CD14-positive monocyte (primary cell): ENCODE measurements at regions not wholly inside any gene's neighbourhood (a gene's known extent, or its start where the extent isn't known, plus 50 kb on each side); places are given as distances from the start of the nearest gene placed in this dataset. TPM values are rescaled to one million over a fixed set of nuclear protein-coding genes. Genes with fewer than 3 reads are reported as not detected.

Experiments
- DNase-seq, 3 donors: peaks; one replicate each; pipeline ENCODE4 v3.0.0-alpha.2; 2011 to 2022
- H2AFZ ChIP-seq: 2 replicates; pipeline ENCODE4 v1.6.0; 2012; ENCODE audit warnings: mild to moderate bottlenecking, low read depth, low read length, inconsistent platforms; ENCODE audit not compliant: insufficient read depth, poor library complexity, severe bottlenecking
- H3K27ac ChIP-seq, 2 donors: 1 replicate in 1 of 2; 2 replicates in 1 of 2; pipeline ENCODE4 v1.5.1; 2012 to 2013; ENCODE audit warnings: low read length in 2 of 2, control low read depth in 1 of 2, inconsistent platforms in 1 of 2, low read depth in 1 of 2, mild to moderate bottlenecking in 1 of 2
- H3K27me3 ChIP-seq, 2 donors: one replicate each; pipeline versions ENCODE4 v1.6.0 to v1.6.1; 2011 to 2013; ENCODE audit warnings: low read length in 2 of 2; ENCODE audit not compliant: control insufficient read depth in 2 of 2, insufficient read depth in 2 of 2
- H3K36me3 ChIP-seq, 2 donors: replicated peaks in 1 of 2; 1 replicate in 1 of 2; 2 replicates in 1 of 2; pipeline versions ENCODE4 v1.5.1 to v1.6.1; 2012 to 2013; ENCODE audit warnings: low read length in 2 of 2, control low read depth in 1 of 2, inconsistent platforms in 1 of 2, mild to moderate bottlenecking in 1 of 2; ENCODE audit not compliant: insufficient read depth in 2 of 2, control insufficient read depth in 1 of 2
- H3K4me1 ChIP-seq, 2 donors: 1 replicate in 1 of 2; 2 replicates in 1 of 2; pipeline versions ENCODE4 v1.5.1 to v1.6.1; 2012 to 2013; ENCODE audit warnings: low read length in 2 of 2, control low read depth in 1 of 2, inconsistent platforms in 1 of 2, mild to moderate bottlenecking in 1 of 2, moderate library complexity in 1 of 2; ENCODE audit not compliant: insufficient read depth in 2 of 2, control insufficient read depth in 1 of 2
- H3K4me2 ChIP-seq: replicated peaks from 2 replicates; pipeline ENCODE3; 2012; ENCODE audit warnings: low read length, moderate library complexity, mild to moderate bottlenecking; ENCODE audit not compliant: poor library complexity, severe bottlenecking; ENCODE audit errors: extremely low read depth
- H3K4me3 ChIP-seq, 3 experiments: fragments of 200-600 bp in 1 of 3; sonication (generic) in 1 of 3; replicated peaks in 1 of 3; 1 replicate in 2 of 3; 2 replicates in 1 of 3; pipeline ENCODE4 v1.5.1; 2011 to 2013; ENCODE audit warnings: low read length in 3 of 3, mild to moderate bottlenecking in 3 of 3, control low read depth in 2 of 3, low read depth in 2 of 3, inconsistent platforms in 1 of 3, moderate library complexity in 1 of 3
- H3K79me2 ChIP-seq: 2 replicates; pipeline ENCODE4 v1.6.0; 2012; ENCODE audit warnings: mild to moderate bottlenecking, control low read depth, inconsistent platforms, low read length, moderate library complexity; ENCODE audit not compliant: insufficient read depth
- H3K9ac ChIP-seq: 2 replicates; pipeline ENCODE4 v1.6.0; 2017; ENCODE audit warnings: low read length, mild to moderate bottlenecking; ENCODE audit not compliant: insufficient read depth, poor library complexity, severe bottlenecking
- H3K9me3 ChIP-seq, 2 donors: replicated peaks in 1 of 2; 1 replicate in 1 of 2; 2 replicates in 1 of 2; pipeline versions ENCODE4 v1.5.1 to v1.6.1; 2012 to 2013; ENCODE audit warnings: low read length in 2 of 2, control low read depth in 1 of 2; ENCODE audit not compliant: control insufficient read depth in 1 of 2, insufficient read depth in 1 of 2
- H4K20me1 ChIP-seq: 2 replicates; pipeline ENCODE4 v1.6.0; 2012; ENCODE audit warnings: mild to moderate bottlenecking, low read length, control low read depth, moderate library complexity; ENCODE audit not compliant: insufficient read depth
- H3K27ac Mint-ChIP-seq, 7 donors: one replicate each; pipeline ENCODE4 v1.8.0; 2020; ENCODE audit warnings: mild to moderate bottlenecking in 7 of 7, mixed read lengths in 7 of 7, moderate library complexity in 6 of 7, inconsistent platforms in 2 of 7
- H3K27me3 Mint-ChIP-seq, 3 donors: one replicate each; pipeline ENCODE4 v1.8.0; 2021 to 2022; ENCODE audit warnings: low read depth in 3 of 3, mild to moderate bottlenecking in 3 of 3, mixed read lengths in 3 of 3, moderate library complexity in 3 of 3, inconsistent platforms in 1 of 3
- H3K36me3 Mint-ChIP-seq, 2 donors: one replicate each; pipeline ENCODE4 v1.8.0; 2020; ENCODE audit warnings: mixed read lengths in 2 of 2, inconsistent platforms in 1 of 2, mild to moderate bottlenecking in 1 of 2
- H3K4me1 Mint-ChIP-seq: one replicate; pipeline ENCODE4 v1.8.0; 2020; ENCODE audit warnings: mild to moderate bottlenecking, mixed read lengths
- H3K4me3 Mint-ChIP-seq, 2 donors: one replicate each; pipeline ENCODE4 v1.8.0; 2020; ENCODE audit warnings: mild to moderate bottlenecking in 2 of 2, mixed read lengths in 2 of 2, moderate library complexity in 1 of 2
- H3K9me3 Mint-ChIP-seq, 7 donors: one replicate each; pipeline ENCODE4 v1.8.0; 2020 to 2022; ENCODE audit warnings: mixed read lengths in 7 of 7, mild to moderate bottlenecking in 6 of 7, moderate library complexity in 6 of 7, inconsistent platforms in 2 of 7
- CTCF ChIP-seq: fragments of 200-600 bp; IDR thresholded peaks from one replicate; pipeline ENCODE4 v1.8.0; 2022; ENCODE audit warnings: antibody characterized with exemption, mild to moderate bottlenecking
- WGBS: methylation state at CpG from one replicate; pipeline ENCODE4 v1.1.5; 2013; ENCODE audit warnings: missing lambda C conversion rate; ENCODE audit not compliant: insufficient coverage; 5-methylcytosine and 5-hydroxymethylcytosine counted together
- intact Hi-C, 2 donors: fragments of 100-400 bp; cut with micrococcal nuclease; formaldehyde crosslinking; loops; one replicate each; pipeline versions ENCODE4 v1.15.0 to v1.15.1; 2023
- small RNA-seq: library from RNA; depleted of rRNA; stranded (forward); fragments of <200 nt; gene quantifications from one replicate; pipeline ENCODE3, GENCODE V24; 2012; ENCODE audit warnings: low read depth; ENCODE audit not compliant: insufficient read length

GRCh38 chr16:87250431-87250960, 66.7 kb downstream of the C16orf95 start:
- H3K36me3 Mint-ChIP-seq: no peaks in the 10 kb centered on the region
- Histone ChIP-seq H3K27ac (no peak overlapping the region), H3K36me3 (no peaks in the 10 kb centered on the region), H3K4me1 (no peaks in the 10 kb centered on the region), H3K4me2 (no peak overlapping the region), H2AFZ (no peak overlapping the region), H3K4me3 (no peak overlapping the region), H3K9me3 (no peaks in the 10 kb centered on the region), H4K20me1 (no peaks in the 10 kb centered on the region), H3K27me3 (no peaks in the 10 kb centered on the region), H3K9ac (no peak overlapping the region), H3K79me2 (no peaks in the 10 kb centered on the region)
- no peak overlapping the region for H3K27ac Mint-ChIP-seq
- no peaks in the 10 kb centered on the region for H3K9me3 Mint-ChIP-seq
- no peak overlapping the region for H3K4me3 Mint-ChIP-seq
- TF ChIP-seq CTCF: no peak
- H3K27me3 Mint-ChIP-seq: peaks cover 2 to 13% (median 9%) of the 10 kb centered on the region in 3 donors
- no peak for DNase-seq
- no peaks in the 10 kb centered on the region for H3K4me1 Mint-ChIP-seq
- intact Hi-C loops: no loop called here
- WGBS: 100% methylated on average over 1 of the region's 2 CpGs

GRCh38 chr16:87252269-87252970, 64.8 kb downstream of the C16orf95 start:
- no peak overlapping the region for H3K4me3 ChIP-seq
- no peaks in the 10 kb centered on the region for H3K27me3 ChIP-seq
- 89% methylated on average over 3 of the region's 12 CpGs for WGBS
- H3K4me2 ChIP-seq: no peak overlapping the region
- no peaks in the 10 kb centered on the region for H3K4me1 ChIP-seq
- H3K79me2 ChIP-seq: no peaks in the 10 kb centered on the region
- H4K20me1 ChIP-seq: no peaks in the 10 kb centered on the region
- no peak overlapping the region for H3K27ac ChIP-seq
- H2AFZ ChIP-seq: no peak overlapping the region
- intact Hi-C loops: no loop called here
- H3K9ac ChIP-seq: no peak overlapping the region
- no peak for TF ChIP-seq CTCF
- no peak overlapping the region for H3K4me3 Mint-ChIP-seq
- H3K27me3 Mint-ChIP-seq: peaks cover 2 to 13% (median 8%) of the 10 kb centered on the region in 3 donors
- no peaks in the 10 kb centered on the region for H3K4me1 Mint-ChIP-seq
- H3K36me3 ChIP-seq: no peaks in the 10 kb centered on the region
- no peak for DNase-seq
- H3K9me3 Mint-ChIP-seq: no peaks in the 10 kb centered on the region
- H3K36me3 Mint-ChIP-seq: no peaks in the 10 kb centered on the region
- H3K9me3 ChIP-seq: no peaks in the 10 kb centered on the region
- no peak overlapping the region for H3K27ac Mint-ChIP-seq

Small RNA genes in the stretch of these regions (small RNA-seq; reads per million reads assigned to genes)
- gene AC093519.1: not detected
